ENCODE measurements at regions not wholly inside any gene's neighbourhood (a gene's known extent, or its start where the extent isn't known, plus 50 kb on each side); places are given as distances from the start of the nearest gene placed in this dataset.

DNA sequence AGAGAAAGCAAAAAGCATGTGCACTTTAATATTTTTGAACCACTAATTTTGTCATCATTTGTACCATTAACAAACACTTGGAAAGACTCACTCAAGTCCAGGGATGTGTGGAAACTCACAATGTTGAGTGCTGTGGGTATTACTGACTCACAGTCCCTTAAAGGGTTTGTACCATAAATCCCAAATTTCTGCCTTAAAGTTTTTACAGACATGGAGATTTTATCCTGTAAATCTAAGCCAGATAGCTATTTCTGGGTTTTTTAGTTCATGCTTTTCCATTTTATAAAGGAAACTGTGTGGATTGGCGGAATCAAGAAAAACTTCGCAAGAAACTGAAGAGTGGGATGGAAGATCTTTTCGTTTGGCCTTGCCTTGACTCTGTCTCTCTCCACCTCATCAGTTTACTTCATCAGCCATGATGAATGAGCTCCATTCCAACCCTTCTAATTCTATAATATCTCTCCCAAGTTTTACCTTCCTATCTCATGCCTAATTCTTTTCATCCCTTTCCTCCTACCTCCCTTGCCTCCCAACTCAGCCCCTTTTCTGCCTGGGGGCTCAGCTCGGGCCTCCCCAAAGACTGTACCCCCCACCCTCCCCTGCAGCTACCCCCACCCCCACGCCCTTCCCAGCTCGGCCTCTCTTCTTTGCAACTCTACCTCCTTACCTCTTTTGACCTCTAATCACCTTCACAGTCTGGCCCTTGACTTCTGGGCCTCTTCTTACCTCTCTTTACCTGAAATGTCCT is 218.5 kb upstream of the MKLN1 start:
- Histone ChIP-seq H3K4me1 (ENCODE audit: insufficient read depth, low read length) (peaks cover 40% of the 10 kb centered on the region), H3K27ac (ENCODE audit: low read depth in 1 of 2, low read length in 2 of 2) (peak overlapping the region; percentile 96 to 98), H3K4me3 (ENCODE audit: low read length) (peak overlapping the region; percentile 97), H3K36me3 (ENCODE audit: insufficient read depth, low read length) (peaks cover 10% of the 10 kb centered on the region), H3K27me3 (ENCODE audit: control insufficient read depth in 1 of 2, insufficient read depth in 2 of 2, low read length in 2 of 2) (no peaks in the 10 kb centered on the region), H3K9me3 (ENCODE audit: control insufficient read depth in 1 of 2, insufficient read depth in 1 of 2, low read length in 2 of 2) (no peaks in the 10 kb centered on the region)
- Mint-ChIP-seq H3K27me3 (peaks cover 7% of the 10 kb centered on the region), H3K36me3 (ENCODE audit: low read depth) (peaks cover 43% of the 10 kb centered on the region), H3K4me3 (peak overlapping the region; percentile 89), H3K9me3 (no peaks in the 10 kb centered on the region), H3K27ac (peak overlapping the region; percentile 100), H3K4me1 (ENCODE audit: low read depth) (peaks cover 57% of the 10 kb centered on the region)
- TF ChIP-seq, protein P1, sequence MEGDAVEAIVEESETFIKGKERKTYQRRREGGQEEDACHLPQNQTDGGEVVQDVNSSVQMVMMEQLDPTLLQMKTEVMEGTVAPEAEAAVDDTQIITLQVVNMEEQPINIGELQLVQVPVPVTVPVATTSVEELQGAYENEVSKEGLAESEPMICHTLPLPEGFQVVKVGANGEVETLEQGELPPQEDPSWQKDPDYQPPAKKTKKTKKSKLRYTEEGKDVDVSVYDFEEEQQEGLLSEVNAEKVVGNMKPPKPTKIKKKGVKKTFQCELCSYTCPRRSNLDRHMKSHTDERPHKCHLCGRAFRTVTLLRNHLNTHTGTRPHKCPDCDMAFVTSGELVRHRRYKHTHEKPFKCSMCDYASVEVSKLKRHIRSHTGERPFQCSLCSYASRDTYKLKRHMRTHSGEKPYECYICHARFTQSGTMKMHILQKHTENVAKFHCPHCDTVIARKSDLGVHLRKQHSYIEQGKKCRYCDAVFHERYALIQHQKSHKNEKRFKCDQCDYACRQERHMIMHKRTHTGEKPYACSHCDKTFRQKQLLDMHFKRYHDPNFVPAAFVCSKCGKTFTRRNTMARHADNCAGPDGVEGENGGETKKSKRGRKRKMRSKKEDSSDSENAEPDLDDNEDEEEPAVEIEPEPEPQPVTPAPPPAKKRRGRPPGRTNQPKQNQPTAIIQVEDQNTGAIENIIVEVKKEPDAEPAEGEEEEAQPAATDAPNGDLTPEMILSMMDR (IDR thresholded peaks at IDR 0.05) = no peak
- DNase-seq (no peak), ATAC-seq (ENCODE audit: poor library complexity) (no peak)
- intact Hi-C loops (cut with DNase I, micrococcal nuclease) = loop anchor here (1.0 to 10.0 kb wide), 6 partner anchors 37 to 313 kb away; no protein-coding TSS in a partner anchor
- POLR2A ChIA-PET = interaction anchor here (0.5 to 5.2 kb wide), 13 partner anchors 40 to 232 kb away, joined by 3 to 36 read pairs (median 5); partner anchors contain the start of gene MKLN1
- CTCF ChIA-PET = interaction anchor here (1.0 to 1.6 kb wide), 4 partner anchors 194 to 315 kb away, joined by 3 to 10 read pairs (median 4); partner anchors contain the start of gene MKLN1

DNA sequence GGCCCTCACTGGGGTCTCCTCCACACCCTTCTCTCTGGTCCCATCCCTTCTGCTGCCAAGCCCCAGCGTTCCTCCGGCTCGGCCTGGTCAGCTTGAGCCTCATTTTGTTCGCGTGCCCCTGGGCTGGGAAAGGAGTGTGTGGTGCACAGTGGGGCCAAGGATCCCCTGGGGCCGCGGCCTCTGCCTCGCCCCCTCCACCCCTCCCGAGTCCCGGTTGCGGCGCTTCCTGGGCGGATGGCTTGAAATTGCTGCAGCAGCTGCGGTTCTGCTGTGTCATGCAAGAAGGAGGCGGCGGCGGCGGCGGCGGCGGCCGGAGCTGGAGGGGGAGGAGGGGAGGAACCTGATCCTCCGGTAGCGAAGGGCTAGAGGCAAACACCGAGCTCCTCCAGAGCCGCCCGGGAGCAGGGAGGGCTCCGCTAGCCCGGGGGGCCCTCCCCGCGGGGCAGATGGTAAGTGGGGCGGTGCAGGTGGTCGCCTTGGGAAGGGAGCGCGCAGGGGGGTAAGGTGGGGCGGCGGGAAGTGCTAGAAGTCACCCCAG is 217.8 kb upstream of the MKLN1 start:
- DNase-seq = peak in 13 of 14 experiments; percentile 63 to 87 (median 74)
- CTCF ChIA-PET = interaction anchor here (1.4 to 1.6 kb wide), 2 partner anchors 193 to 315 kb away, joined by 3 to 10 read pairs; no protein-coding TSS in a partner anchor
- Histone ChIP-seq H3K4me1 (ENCODE audit: insufficient read depth, low read length) (peaks cover 36% of the 10 kb centered on the region), H3K27me3 (ENCODE audit: control insufficient read depth in 1 of 2, insufficient read depth in 2 of 2, low read length in 2 of 2) (no peaks in the 10 kb centered on the region), H3K4me3 (ENCODE audit: low read length) (peak overlapping the region; percentile 54), H3K9me3 (ENCODE audit: control insufficient read depth in 1 of 2, insufficient read depth in 1 of 2, low read length in 2 of 2) (no peaks in the 10 kb centered on the region), H3K36me3 (ENCODE audit: insufficient read depth, low read length) (peaks cover 7% of the 10 kb centered on the region), H3K27ac (ENCODE audit: low read depth in 1 of 2, low read length in 2 of 2) (peak overlapping the region in 1 of 2 donors; percentile 15)
- peaks cover 50% of the 10 kb centered on the region for H3K4me1 Mint-ChIP-seq (ENCODE audit: low read depth)
- H3K4me3 Mint-ChIP-seq = peak overlapping the region; percentile 89
- POLR2A ChIA-PET = interaction anchor here (0.5 to 5.2 kb wide), 13 partner anchors 8 to 1042 kb away, joined by 3 to 36 read pairs (median 5); partner anchors contain the start of gene MKLN1
- peak overlapping the region; percentile 100 for H3K27ac Mint-ChIP-seq
- TF ChIP-seq, protein P1 (IDR thresholded peaks at IDR 0.05) = no peak
- intact Hi-C loops (cut with DNase I, micrococcal nuclease) = loop anchor here (1.0 to 10.0 kb wide), 7 partner anchors 38 to 312 kb away; no protein-coding TSS in a partner anchor
- peaks cover 37% of the 10 kb centered on the region for H3K36me3 Mint-ChIP-seq (ENCODE audit: low read depth)
- no peak for ATAC-seq (ENCODE audit: poor library complexity)
- H3K27me3 Mint-ChIP-seq = peaks cover 7% of the 10 kb centered on the region
- H3K9me3 Mint-ChIP-seq = no peaks in the 10 kb centered on the region

DNA sequence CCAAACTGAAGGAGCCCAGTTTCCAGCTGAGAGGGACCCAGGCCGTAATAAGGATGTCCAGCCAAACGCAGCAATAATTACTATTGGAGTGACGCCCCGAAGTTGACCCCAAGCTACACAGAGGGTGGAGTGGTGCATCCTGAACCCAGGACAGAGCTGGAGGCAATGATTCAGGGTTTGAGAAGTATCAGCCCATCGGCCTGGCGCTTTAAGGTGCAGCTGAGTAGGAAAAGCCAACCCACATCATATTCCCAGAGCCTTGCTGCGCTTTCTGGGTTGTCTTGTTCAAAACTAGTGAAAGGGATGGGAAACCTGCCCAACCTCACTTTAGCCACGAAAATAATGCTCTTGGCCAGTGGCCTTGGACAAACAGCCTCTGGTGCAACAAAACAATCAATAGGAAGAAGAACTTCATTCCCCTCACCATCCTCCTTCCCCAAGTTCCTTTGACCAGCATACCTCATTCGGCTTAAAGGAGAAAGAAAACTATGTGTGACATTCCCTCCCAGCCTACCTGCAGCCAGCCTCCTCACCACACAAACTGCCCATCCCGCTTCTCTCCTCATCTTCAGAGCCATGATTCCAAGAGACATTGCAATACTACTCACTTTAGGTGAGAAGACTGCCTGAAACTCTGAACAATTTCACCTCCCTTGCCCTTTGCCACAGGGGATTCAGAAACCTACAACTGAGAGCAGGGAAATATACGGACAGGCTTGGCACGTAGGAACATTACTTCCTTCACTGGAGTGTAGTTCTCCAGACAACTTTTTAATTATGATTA is 217.2 kb upstream of the MKLN1 start:
- POLR2A ChIA-PET = interaction anchor here (0.6 to 5.2 kb wide), 13 partner anchors 9 to 1043 kb away, joined by 3 to 36 read pairs (median 5); partner anchors contain the start of gene MKLN1

More for the DNA sequence above, 217.2 kb upstream of the MKLN1 start:
- H3K4me3 Mint-ChIP-seq = peak overlapping the region; percentile 77
- no peaks in the 10 kb centered on the region for H3K9me3 Mint-ChIP-seq
- intact Hi-C loops (cut with DNase I, micrococcal nuclease) = loop anchor here in 1 of 2 experiments (5.0 kb wide), 1 partner anchor 127 kb away; no protein-coding TSS in a partner anchor
- peak in 1 of 14 experiments; percentile 12 for DNase-seq
- peaks cover 44% of the 10 kb centered on the region for H3K4me1 Mint-ChIP-seq (ENCODE audit: low read depth)
- no peak overlapping the region for H3K27ac ChIP-seq (ENCODE audit: low read depth in 1 of 2, low read length in 2 of 2)
- H3K4me1 ChIP-seq (ENCODE audit: insufficient read depth, low read length) = peaks cover 29% of the 10 kb centered on the region
- TF ChIP-seq, protein P1 (IDR thresholded peaks at IDR 0.05) = no peak
- peak overlapping the region; percentile 76 for H3K27ac Mint-ChIP-seq
- H3K4me3 ChIP-seq (ENCODE audit: low read length) = peak overlapping the region; percentile 54
- no peak for ATAC-seq (ENCODE audit: poor library complexity)
- no peaks in the 10 kb centered on the region for H3K9me3 ChIP-seq (ENCODE audit: control insufficient read depth in 1 of 2, insufficient read depth in 1 of 2, low read length in 2 of 2)
- H3K36me3 ChIP-seq (ENCODE audit: insufficient read depth, low read length) = peaks cover under 1% of the 10 kb centered on the region
- no peaks in the 10 kb centered on the region for H3K27me3 ChIP-seq (ENCODE audit: control insufficient read depth in 1 of 2, insufficient read depth in 2 of 2, low read length in 2 of 2)
- H3K36me3 Mint-ChIP-seq (ENCODE audit: low read depth) = peaks cover 30% of the 10 kb centered on the region
- CTCF ChIA-PET = interaction anchor here (1.0 to 1.6 kb wide), 4 partner anchors 42 to 314 kb away, joined by 3 to 10 read pairs (median 3); no protein-coding TSS in a partner anchor
- H3K27me3 Mint-ChIP-seq = peaks cover 7% of the 10 kb centered on the region
